Heart right ventricle (tissue), 16 donors: ENCODE measurements at regions not wholly inside any gene's neighbourhood (a gene's known extent, or its start where the extent isn't known, plus 50 kb on each side); places are given as distances from the start of the nearest gene placed in this dataset.

Experiments
- ATAC-seq, 8 donors: fragments of 200-7000 bp; cut with Tn5 transposase; one replicate each; pipeline ENCODE4 v1.9.1; 2020; ENCODE audit warnings: mild to moderate bottlenecking in 8 of 8, moderate library complexity in 8 of 8, moderate number of reproducible peaks in 1 of 8
- DNase-seq, 2 donors: peaks; one replicate each; pipeline ENCODE4 v3.0.0-alpha.2; 2020
- H3K27ac ChIP-seq, 10 donors: fragments of 200-600 bp; sonication (generic) in 2 of 10; one replicate each; pipeline versions ENCODE4 v1.5.0 to v1.8.0; 2020 to 2022; ENCODE audit warnings: mild to moderate bottlenecking in 3 of 10
- H3K27me3 ChIP-seq, 7 donors: fragments of 200-600 bp; one replicate each; pipeline ENCODE4 v1.8.0; 2021 to 2022; ENCODE audit warnings: mild to moderate bottlenecking in 2 of 7
- H3K36me3 ChIP-seq, 9 donors: fragments of 200-600 bp; sonication (generic) in 1 of 9; one replicate each; pipeline versions ENCODE4 v1.5.0 to v1.8.0; 2020 to 2022; ENCODE audit warnings: mild to moderate bottlenecking in 2 of 9
- H3K4me1 ChIP-seq, 9 donors: fragments of 200-600 bp; sonication (generic) in 1 of 9; one replicate each; pipeline versions ENCODE4 v1.5.0 to v1.8.0; 2020 to 2022; ENCODE audit warnings: mild to moderate bottlenecking in 4 of 9
- H3K4me3 ChIP-seq, 10 donors: fragments of 200-600 bp; sonication (generic) in 2 of 10; one replicate each; pipeline versions ENCODE4 v1.5.0 to v1.8.0; 2020 to 2022; ENCODE audit warnings: mild to moderate bottlenecking in 7 of 10, moderate library complexity in 2 of 10
- H3K9me3 ChIP-seq, 11 donors: fragments of 200-600 bp in 10 of 11; sonication (generic) in 2 of 11; one replicate each; pipeline versions ENCODE4 v1.5.0 to v1.8.0; 2013 to 2022; ENCODE audit warnings: mild to moderate bottlenecking in 2 of 11, control low read depth in 1 of 11, moderate library complexity in 1 of 11
- CTCF ChIP-seq, 9 donors: fragments of 200-600 bp; sonication (generic) in 2 of 9; IDR thresholded peaks; one replicate each; pipeline versions ENCODE4 v1.5.0 to v1.8.0; 2021 to 2022; ENCODE audit warnings: antibody characterized with exemption in 9 of 9, mild to moderate bottlenecking in 5 of 9, moderate library complexity in 1 of 9
- WGBS, 2 donors: extraction: QIAGEN DNeasy Blood & Tissue Kit; methylation state at CpG; one replicate each; pipeline ENCODE4 v1.1.7; 2013; ENCODE audit warnings: inconsistent platforms in 1 of 2; 5-methylcytosine and 5-hydroxymethylcytosine counted together
- intact Hi-C, 10 donors: fragments of 100-400 bp; cut with DNase I; formaldehyde crosslinking; loops; one replicate each; pipeline versions ENCODE4 v1.11.1 to v1.14.2; 2022
- donor health status: Arrhythmogenic right ventricular cardiomyopathy.
- donor health status: ischemic (EF 13 %, LVEDD 7.1; RV severe dilation, severe dysfunction).
- donor health status: healthy with polysubstance abuse.
- donor health status: DM: no; HTN: yes; CAD: no.
- donor health status: DM: no; HTN: no; CAD: no.
- donor health status: ischemic (EF 25% LVEDD 6.9; RV normal size, moderate dysfunction).
- donor health status: ischemic (EF 25% LVEDD 5.7; RV mildly dilated, moderate dysfunction).
- donor health status: healthy.
- donor health status: DM: yes; HTN: yes; CAD: no.
- donor health status: Ischemic cardiomyopathy.
- donor health status: ischemic (EF 35%, LVEDD 5.7; RV mildly dilated, moderate dysfunction).
- donor health status: nonischemic (EF 11% LVEDD 7.7; RV severe dilation, severe dysfunction).
- donor health status: DM: yes; HTN: yes; CAD: no.
- donor health status: PGD.
- donor health status: ischemic (EF 29% LVEDD 5.4; RV normal size, mild dysfunction).
- donor health status: nonischemic (EF 23%, LVEDD 6.1; RV moderate dilation, normal function).

- no peaks in the 10 kb centered on the region for H3K36me3 ChIP-seq
- H3K27me3 ChIP-seq, result no peaks in the 10 kb centered on the region
- no peak overlapping the region for H3K27ac ChIP-seq
- no peaks in the 10 kb centered on the region for H3K9me3 ChIP-seq
- whole genome bisulfite sequencing, 2 donors, result 83 to 84% methylated on average over 2 of the region's 2 CpGs
- no peak for TF ChIP-seq CTCF (IDR thresholded peaks at IDR 0.05)
- H3K4me3 ChIP-seq, result no peak overlapping the region
- H3K4me1 ChIP-seq, result peaks cover 0 to 36% (median 15%) of the 10 kb centered on the region in 9 donors
- intact Hi-C loops, result loop anchor here in 1 of 10 donors (5.0 kb wide), 1 partner anchor 131 kb away; no protein-coding TSS in a partner anchor
- DNase-seq, result no peak
- ATAC-seq, result no peak
Measured at GRCh38 chr5:147961208-147961749, 54.9 kb upstream of the C5orf46 start.

GRCh38 chr5:147957901-147958300 lies 51.6 kb upstream of the C5orf46 start:
- Histone ChIP-seq H3K36me3 (no peaks in the 10 kb centered on the region), H3K4me1 (peaks cover 0 to 6% (median 0%) of the 10 kb centered on the region in 9 donors), H3K9me3 (no peaks in the 10 kb centered on the region), H3K27me3 (no peaks in the 10 kb centered on the region), H3K27ac (no peak overlapping the region), H3K4me3 (no peak overlapping the region)
- intact Hi-C loops, result loop anchor here in 4 of 10 donors (10.0 kb wide), 3 partner anchors 157 to 767 kb away; partner anchors contain the start of gene FBXO38 (in 1 of the 4)
- WGBS, 2 donors, result 93% methylated on average over 6 of the region's 6 CpGs
- DNase-seq (no peak), ATAC-seq (no peak)
- no peak for TF ChIP-seq CTCF (IDR thresholded peaks at IDR 0.05)

- ATAC-seq (no peak), DNase-seq (no peak)
- TF ChIP-seq CTCF (IDR thresholded peaks at IDR 0.05), result no peak
- Histone ChIP-seq H3K36me3 (no peaks in the 10 kb centered on the region), H3K4me3 (no peak overlapping the region), H3K9me3 (no peaks in the 10 kb centered on the region), H3K27me3 (no peaks in the 10 kb centered on the region), H3K4me1 (peaks cover 0 to 4% (median 0%) of the 10 kb centered on the region in 9 donors), H3K27ac (no peak overlapping the region)
- intact Hi-C loops, result loop anchor here in 4 of 10 donors (10.0 kb wide), 3 partner anchors 158 to 768 kb away; partner anchors contain the start of gene FBXO38 (in 1 of the 4)
- 54 to 72% methylated on average over 2 of the region's 2 CpGs for WGBS, 2 donors
Measured at GRCh38 chr5:147956842-147957223, 50.5 kb upstream of the C5orf46 start.

GRCh38 chr5:147956064-147956841 lies 49.9 kb upstream of the C5orf46 start:
- no peak for DNase-seq
- Histone ChIP-seq H3K4me1 (peaks cover 0 to 4% (median 0%) of the 10 kb centered on the region in 9 donors), H3K4me3 (no peak overlapping the region), H3K27ac (no peak overlapping the region), H3K36me3 (no peaks in the 10 kb centered on the region), H3K27me3 (no peaks in the 10 kb centered on the region), H3K9me3 (no peaks in the 10 kb centered on the region)
- TF ChIP-seq CTCF (IDR thresholded peaks at IDR 0.05), result no peak
- intact Hi-C loops, result loop anchor here in 4 of 10 donors (10.0 kb wide), 3 partner anchors 159 to 769 kb away; partner anchors contain the start of gene FBXO38 (in 1 of the 4)
- 68 to 78% methylated on average over 1 of the region's 1 CpG for WGBS, 2 donors
- ATAC-seq, result no peak
